ENCODE measurements at regions not wholly inside any gene's neighbourhood (a gene's known extent, or its start where the extent isn't known, plus 50 kb on each side); places are given as distances from the start of the nearest gene placed in this dataset.

GRCh38 chr1:195763146-195763906 is 844.9 kb downstream of the KCNT2 start:
- TF ChIP-seq ARNTL (CRISPR knock-in tag; IDR thresholded peaks at IDR 0.05; ENCODE audit: borderline replicate concordance, low read depth): no peak
- TF ChIP-seq ESRRG (CRISPR knock-in tag; IDR thresholded peaks at IDR 0.05): no peak
- TF ChIP-seq, protein P1, sequence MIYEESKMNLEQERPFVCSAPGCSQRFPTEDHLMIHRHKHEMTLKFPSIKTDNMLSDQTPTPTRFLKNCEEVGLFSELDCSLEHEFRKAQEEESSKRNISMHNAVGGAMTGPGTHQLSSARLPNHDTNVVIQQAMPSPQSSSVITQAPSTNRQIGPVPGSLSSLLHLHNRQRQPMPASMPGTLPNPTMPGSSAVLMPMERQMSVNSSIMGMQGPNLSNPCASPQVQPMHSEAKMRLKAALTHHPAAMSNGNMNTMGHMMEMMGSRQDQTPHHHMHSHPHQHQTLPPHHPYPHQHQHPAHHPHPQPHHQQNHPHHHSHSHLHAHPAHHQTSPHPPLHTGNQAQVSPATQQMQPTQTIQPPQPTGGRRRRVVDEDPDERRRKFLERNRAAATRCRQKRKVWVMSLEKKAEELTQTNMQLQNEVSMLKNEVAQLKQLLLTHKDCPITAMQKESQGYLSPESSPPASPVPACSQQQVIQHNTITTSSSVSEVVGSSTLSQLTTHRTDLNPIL (CRISPR knock-in tag; IDR thresholded peaks at IDR 0.05; ENCODE audit: low read depth): no peak
- no peak for TF ChIP-seq PPARA (CRISPR knock-in tag; IDR thresholded peaks at IDR 0.05; ENCODE audit: borderline replicate concordance)
- TF ChIP-seq, protein P2, sequence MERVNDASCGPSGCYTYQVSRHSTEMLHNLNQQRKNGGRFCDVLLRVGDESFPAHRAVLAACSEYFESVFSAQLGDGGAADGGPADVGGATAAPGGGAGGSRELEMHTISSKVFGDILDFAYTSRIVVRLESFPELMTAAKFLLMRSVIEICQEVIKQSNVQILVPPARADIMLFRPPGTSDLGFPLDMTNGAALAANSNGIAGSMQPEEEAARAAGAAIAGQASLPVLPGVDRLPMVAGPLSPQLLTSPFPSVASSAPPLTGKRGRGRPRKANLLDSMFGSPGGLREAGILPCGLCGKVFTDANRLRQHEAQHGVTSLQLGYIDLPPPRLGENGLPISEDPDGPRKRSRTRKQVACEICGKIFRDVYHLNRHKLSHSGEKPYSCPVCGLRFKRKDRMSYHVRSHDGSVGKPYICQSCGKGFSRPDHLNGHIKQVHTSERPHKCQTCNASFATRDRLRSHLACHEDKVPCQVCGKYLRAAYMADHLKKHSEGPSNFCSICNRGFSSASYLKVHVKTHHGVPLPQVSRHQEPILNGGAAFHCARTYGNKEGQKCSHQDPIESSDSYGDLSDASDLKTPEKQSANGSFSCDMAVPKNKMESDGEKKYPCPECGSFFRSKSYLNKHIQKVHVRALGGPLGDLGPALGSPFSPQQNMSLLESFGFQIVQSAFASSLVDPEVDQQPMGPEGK (CRISPR knock-in tag; IDR thresholded peaks at IDR 0.05; ENCODE audit: borderline replicate concordance): no peak
- no peak for TF ChIP-seq SNAI2 (CRISPR knock-in tag; IDR thresholded peaks at IDR 0.05)
- no peak for TF ChIP-seq POU6F1 (CRISPR knock-in tag; IDR thresholded peaks at IDR 0.05; ENCODE audit: borderline replicate concordance, low read depth)
- TF ChIP-seq TSHZ2 (CRISPR knock-in tag; IDR thresholded peaks at IDR 0.05): no peak
- no peak for TF ChIP-seq ZFP30 (CRISPR knock-in tag; IDR thresholded peaks at IDR 0.05)
- no peak for TF ChIP-seq ZFP3 (CRISPR knock-in tag; IDR thresholded peaks at IDR 0.05)
- TF ChIP-seq OSR1 (CRISPR knock-in tag; IDR thresholded peaks at IDR 0.05): no peak
